Naive B cell (primary cell): ENCODE measurements at regions not wholly inside any gene's neighbourhood (a gene's known extent, or its start where the extent isn't known, plus 50 kb on each side); places are given as distances from the start of the nearest gene placed in this dataset.

Source experiments
- ATAC-seq, 2 donors: fragments of 150-1000 bp; cut with Tn5 transposase; 2 replicates each; pipeline ENCODE4 v1.10.0; 2021; ENCODE audit warnings: low read depth in 2 of 2, mild to moderate bottlenecking in 2 of 2, moderate library complexity in 2 of 2
- DNase-seq: peaks from one replicate; pipeline ENCODE4 v3.0.0; 2022
- H3K27ac Mint-ChIP-seq, 6 donors: one replicate each; pipeline ENCODE4 v1.8.0; 2020 to 2022; ENCODE audit warnings: mild to moderate bottlenecking in 6 of 6, mixed read lengths in 6 of 6, moderate library complexity in 5 of 6, inconsistent platforms in 2 of 6
- H3K27me3 Mint-ChIP-seq, 3 donors: one replicate each; pipeline ENCODE4 v1.8.0; 2021 to 2022; ENCODE audit warnings: mixed read lengths in 3 of 3, mild to moderate bottlenecking in 1 of 3
- H3K36me3 Mint-ChIP-seq, 2 donors: one replicate each; pipeline ENCODE4 v1.8.0; 2020 to 2022; ENCODE audit warnings: mixed read lengths in 2 of 2, inconsistent platforms in 1 of 2, mild to moderate bottlenecking in 1 of 2
- H3K4me1 Mint-ChIP-seq, 3 donors: one replicate each; pipeline ENCODE4 v1.8.0; 2020 to 2022; ENCODE audit warnings: mixed read lengths in 3 of 3, inconsistent platforms in 1 of 3, mild to moderate bottlenecking in 1 of 3, moderate library complexity in 1 of 3
- H3K4me3 Mint-ChIP-seq, 8 donors: one replicate each; pipeline ENCODE4 v1.8.0; 2020 to 2022; ENCODE audit warnings: mild to moderate bottlenecking in 8 of 8, mixed read lengths in 8 of 8, moderate library complexity in 8 of 8, inconsistent platforms in 2 of 8
- H3K9me3 Mint-ChIP-seq, 7 donors: one replicate each; pipeline ENCODE4 v1.8.0; 2020 to 2022; ENCODE audit warnings: mixed read lengths in 7 of 7, mild to moderate bottlenecking in 5 of 7, inconsistent platforms in 2 of 7, moderate library complexity in 1 of 7

- H3K4me1 Mint-ChIP-seq: no peaks in the 10 kb centered on the region
- no peaks in the 10 kb centered on the region for H3K36me3 Mint-ChIP-seq
- H3K4me3 Mint-ChIP-seq: no peak overlapping the region
- no peak overlapping the region for H3K27ac Mint-ChIP-seq
- peaks cover 0 to 5% (median 3%) of the 10 kb centered on the region in 3 donors for H3K27me3 Mint-ChIP-seq
- DNase-seq: no peak
- H3K9me3 Mint-ChIP-seq: peaks cover 0 to 12% (median 6%) of the 10 kb centered on the region in 7 donors
- ATAC-seq: no peak
Measured at GRCh38 chr2:15681089-15681885, 89.6 kb downstream of the DDX1 start.

GRCh38 chr2:15682354-15682753, 90.7 kb downstream of the DDX1 start:
- Mint-ChIP-seq H3K27ac (peak overlapping the region in 1 of 6 donors; percentile 67), H3K27me3 (peaks cover under 1 to 4% (median 3%) of the 10 kb centered on the region in 3 donors), H3K4me3 (no peak overlapping the region), H3K4me1 (no peaks in the 10 kb centered on the region), H3K9me3 (peaks cover 0 to 12% (median 6%) of the 10 kb centered on the region in 7 donors), H3K36me3 (no peaks in the 10 kb centered on the region)
- DNase-seq (no peak), ATAC-seq (no peak)

- Mint-ChIP-seq H3K4me3 (no peak overlapping the region), H3K27me3 (peaks cover under 1 to 7% (median 3%) of the 10 kb centered on the region in 3 donors), H3K4me1 (no peaks in the 10 kb centered on the region), H3K27ac (no peak overlapping the region), H3K36me3 (no peaks in the 10 kb centered on the region), H3K9me3 (peaks cover 0 to 8% (median 3%) of the 10 kb centered on the region in 7 donors)
- DNase-seq: no peak
- ATAC-seq: no peak
Measured at GRCh38 chr2:15684161-15685039, 92.7 kb downstream of the DDX1 start.

GRCh38 chr2:15685143-15685542, 93.5 kb downstream of the DDX1 start:
- DNase-seq (no peak), ATAC-seq (no peak)
- Mint-ChIP-seq H3K36me3 (no peaks in the 10 kb centered on the region), H3K4me1 (no peaks in the 10 kb centered on the region), H3K9me3 (peaks cover 0 to 5% (median 0%) of the 10 kb centered on the region in 7 donors), H3K27me3 (peaks cover 3 to 13% (median 5%) of the 10 kb centered on the region in 3 donors), H3K27ac (no peak overlapping the region), H3K4me3 (no peak overlapping the region)

- Mint-ChIP-seq H3K4me1 (no peaks in the 10 kb centered on the region), H3K27ac (no peak overlapping the region), H3K4me3 (no peak overlapping the region), H3K36me3 (no peaks in the 10 kb centered on the region), H3K27me3 (peaks cover 3 to 13% (median 5%) of the 10 kb centered on the region in 3 donors), H3K9me3 (peaks cover 0 to 2% (median 0%) of the 10 kb centered on the region in 7 donors)
- DNase-seq (no peak), ATAC-seq (no peak)
Measured at GRCh38 chr2:15686643-15687042, 95.0 kb downstream of the DDX1 start.

GRCh38 chr2:15687243-15687642, 95.6 kb downstream of the DDX1 start:
- Mint-ChIP-seq H3K36me3 (no peaks in the 10 kb centered on the region), H3K27ac (no peak overlapping the region), H3K4me1 (no peaks in the 10 kb centered on the region), H3K9me3 (peaks cover 0 to 4% (median 0%) of the 10 kb centered on the region in 7 donors), H3K27me3 (peaks cover 5 to 13% (median 5%) of the 10 kb centered on the region in 3 donors), H3K4me3 (no peak overlapping the region)
- ATAC-seq: no peak
- DNase-seq: no peak

- H3K4me1 Mint-ChIP-seq: no peaks in the 10 kb centered on the region
- ATAC-seq: no peak
Measured at GRCh38 chr2:15687720-15688119, 96.1 kb downstream of the DDX1 start.

GRCh38 chr2:15688924-15689568, 97.4 kb downstream of the DDX1 start:
- no peak for ATAC-seq

More at GRCh38 chr2:15687720-15688119, 96.1 kb downstream of the DDX1 start:
- Mint-ChIP-seq H3K4me3 (no peak overlapping the region), H3K27me3 (peaks cover 5 to 13% (median 6%) of the 10 kb centered on the region in 3 donors), H3K27ac (no peak overlapping the region), H3K36me3 (no peaks in the 10 kb centered on the region), H3K9me3 (peaks cover 0 to 4% (median 0%) of the 10 kb centered on the region in 7 donors)
- no peak for DNase-seq

GRCh38 chr2:15689654-15690053, 98.0 kb downstream of the DDX1 start:
- H3K4me3 Mint-ChIP-seq: no peak overlapping the region
- ATAC-seq (no peak), DNase-seq (no peak)
- H3K27me3 Mint-ChIP-seq: peaks cover 3 to 13% (median 5%) of the 10 kb centered on the region in 3 donors
- H3K36me3 Mint-ChIP-seq: no peaks in the 10 kb centered on the region
- H3K9me3 Mint-ChIP-seq: peaks cover 0 to 4% (median 0%) of the 10 kb centered on the region in 7 donors
- peak overlapping the region in 1 of 6 donors; percentile 13 for H3K27ac Mint-ChIP-seq
- no peaks in the 10 kb centered on the region for H3K4me1 Mint-ChIP-seq

More at GRCh38 chr2:15688924-15689568, 97.4 kb downstream of the DDX1 start:
- H3K4me3 Mint-ChIP-seq: no peak overlapping the region
- H3K36me3 Mint-ChIP-seq: no peaks in the 10 kb centered on the region
- no peak for DNase-seq
- no peaks in the 10 kb centered on the region for H3K4me1 Mint-ChIP-seq
- H3K27ac Mint-ChIP-seq: no peak overlapping the region
- peaks cover 0 to 4% (median 0%) of the 10 kb centered on the region in 7 donors for H3K9me3 Mint-ChIP-seq
- H3K27me3 Mint-ChIP-seq: peaks cover 5 to 13% (median 6%) of the 10 kb centered on the region in 3 donors

GRCh38 chr2:15691586-15692310, 100.1 kb downstream of the DDX1 start:
- H3K9me3 Mint-ChIP-seq: peaks cover 0 to 5% (median 0%) of the 10 kb centered on the region in 7 donors
- no peaks in the 10 kb centered on the region for H3K36me3 Mint-ChIP-seq
- no peak for DNase-seq
- no peak for ATAC-seq
- H3K4me1 Mint-ChIP-seq: no peaks in the 10 kb centered on the region
- no peak overlapping the region for H3K4me3 Mint-ChIP-seq
- peaks cover 3 to 13% (median 5%) of the 10 kb centered on the region in 3 donors for H3K27me3 Mint-ChIP-seq
- peak overlapping the region in 1 of 6 donors; percentile 65 for H3K27ac Mint-ChIP-seq

- DNase-seq (no peak), ATAC-seq (no peak)
- peaks cover 3 to 8% (median 5%) of the 10 kb centered on the region in 3 donors for H3K27me3 Mint-ChIP-seq
- H3K4me3 Mint-ChIP-seq: no peak overlapping the region
- H3K27ac Mint-ChIP-seq: no peak overlapping the region
- no peaks in the 10 kb centered on the region for H3K4me1 Mint-ChIP-seq
- H3K9me3 Mint-ChIP-seq: peaks cover 0 to 5% (median 0%) of the 10 kb centered on the region in 7 donors
- no peaks in the 10 kb centered on the region for H3K36me3 Mint-ChIP-seq
Measured at GRCh38 chr2:15692551-15693377, 101.1 kb downstream of the DDX1 start.

- H3K9me3 Mint-ChIP-seq: peaks cover 0 to 5% (median 0%) of the 10 kb centered on the region in 7 donors
Measured at GRCh38 chr2:15693382-15693781, 101.7 kb downstream of the DDX1 start.

More at GRCh38 chr2:15693382-15693781, 101.7 kb downstream of the DDX1 start:
- ATAC-seq (no peak), DNase-seq (no peak)
- no peak overlapping the region for H3K27ac Mint-ChIP-seq
- H3K36me3 Mint-ChIP-seq: no peaks in the 10 kb centered on the region
- no peak overlapping the region for H3K4me3 Mint-ChIP-seq
- H3K4me1 Mint-ChIP-seq: no peaks in the 10 kb centered on the region
- peaks cover 3 to 7% (median 5%) of the 10 kb centered on the region in 3 donors for H3K27me3 Mint-ChIP-seq
